CMK (cell line): ENCODE measurements at regions not wholly inside any gene's neighbourhood (a gene's known extent, or its start where the extent isn't known, plus 50 kb on each side); places are given as distances from the start of the nearest gene placed in this dataset.

ENCODE experiments used
- DNase-seq: peaks from one replicate; pipeline ENCODE4 v3.0.0-alpha.2; 2010; ENCODE audit warnings: low read depth

GRCh38 chr5:88967633-88968585 lies 84.9 kb upstream of the MEF2C start:
- DNase-seq = no peak

- no peak for DNase-seq
Observed at GRCh38 chr5:88964831-88965230, 81.8 kb upstream of the MEF2C start.

DNA sequence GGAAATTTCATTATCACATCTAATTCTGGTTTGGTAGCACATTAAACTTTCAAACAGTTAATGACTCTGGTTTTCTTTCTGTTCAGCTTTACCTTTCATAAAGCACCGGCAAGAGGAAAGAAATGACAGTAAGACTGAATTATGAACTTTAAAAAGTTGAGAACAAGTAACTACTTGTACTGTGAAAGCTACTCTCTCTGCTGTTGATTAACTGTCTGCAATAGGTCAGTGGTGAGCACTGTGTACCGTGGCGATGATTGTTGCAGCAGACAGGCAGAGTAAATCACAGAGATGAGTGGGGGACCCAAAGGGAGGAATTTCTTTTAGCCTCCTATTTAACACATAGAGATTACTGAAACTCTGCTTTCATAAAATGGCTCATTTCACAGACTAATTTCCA lies 74.0 kb upstream of the MEF2C start:
- no peak for DNase-seq

DNA sequence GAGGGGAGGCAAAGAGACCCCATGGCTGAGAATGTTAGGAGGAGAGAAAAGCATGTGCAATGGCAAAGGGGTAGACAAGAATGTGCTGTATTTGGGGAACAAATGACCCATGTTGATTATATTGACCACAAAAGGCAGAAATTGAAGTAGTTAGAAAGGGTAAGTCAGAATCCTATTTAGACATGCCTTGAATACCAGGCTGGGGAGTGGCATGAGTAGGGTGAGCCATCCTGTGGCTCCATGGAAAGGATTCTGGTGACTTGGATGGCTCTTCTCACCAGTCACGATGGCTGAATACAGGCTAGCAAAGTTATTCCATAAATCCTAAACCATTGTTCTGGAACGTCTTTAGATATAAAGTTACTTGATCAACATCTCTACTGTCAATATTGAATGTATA lies 73.4 kb upstream of the MEF2C start:
- DNase-seq = no peak

DNA sequence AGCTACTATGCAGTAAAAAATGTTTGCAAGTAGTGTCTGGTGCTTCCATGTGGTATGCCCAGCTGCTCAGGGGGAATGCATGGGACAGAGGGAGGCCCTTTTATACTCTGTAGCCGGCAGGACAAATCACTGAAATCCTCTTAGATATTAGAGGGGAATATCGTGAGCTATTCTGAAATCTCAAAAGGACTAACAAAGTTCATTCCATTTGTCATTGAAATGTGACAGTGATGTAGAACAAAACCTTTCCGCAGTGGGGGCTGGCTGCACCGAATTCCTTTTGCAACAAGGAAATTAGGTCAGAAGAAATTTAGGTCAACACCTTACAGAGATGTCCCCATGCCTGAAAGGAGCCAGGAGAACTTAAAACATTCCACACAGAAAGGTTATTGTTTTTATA lies 72.4 kb upstream of the MEF2C start:
- DNase-seq = no peak

GRCh38 chr5:88954511-88954910 lies 71.5 kb upstream of the MEF2C start:
- DNase-seq = no peak

GRCh38 chr5:88952996-88953643 lies 70.1 kb upstream of the MEF2C start:
- no peak for DNase-seq

DNA sequence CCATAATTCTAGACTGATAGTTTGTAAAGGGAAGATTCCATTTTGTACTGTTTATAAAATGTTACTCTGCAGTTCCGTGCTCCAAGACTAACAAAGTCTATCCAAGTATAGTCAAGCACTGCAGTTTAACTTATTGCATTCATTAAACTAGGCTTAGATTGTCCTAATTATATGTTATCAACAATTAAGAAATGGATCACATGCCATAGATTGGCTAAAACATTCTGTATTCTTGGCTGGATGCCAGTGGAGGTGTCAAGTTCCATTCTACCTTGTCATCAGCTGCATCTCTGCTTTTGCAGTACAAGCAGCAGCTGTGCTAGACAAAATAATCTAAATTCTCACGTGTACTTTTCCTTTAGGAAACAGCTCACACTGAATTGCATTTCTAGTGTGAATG lies 69.4 kb upstream of the MEF2C start:
- no peak for DNase-seq

DNA sequence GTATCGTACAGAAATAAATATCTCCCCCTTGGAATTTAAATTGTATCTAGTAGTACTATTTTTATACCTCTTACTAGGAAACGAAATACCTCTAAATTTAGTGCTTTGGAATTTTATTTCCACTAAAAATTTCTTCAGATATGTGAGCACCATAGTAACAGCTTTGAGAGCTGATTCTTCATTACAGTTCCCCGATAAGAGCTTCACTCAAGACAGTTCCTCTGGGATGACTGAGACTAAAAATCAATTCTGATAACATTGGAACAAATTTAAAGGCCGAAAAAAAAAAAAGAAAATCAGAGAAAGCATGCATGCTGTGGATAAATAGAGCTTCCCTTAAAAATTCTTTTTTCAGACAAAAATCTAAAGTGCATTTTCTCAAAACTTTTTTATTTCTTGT lies 68.5 kb upstream of the MEF2C start:
- no peak for DNase-seq

- no peak for DNase-seq
Observed at GRCh38 chr5:88948746-88949600, 66.0 kb upstream of the MEF2C start.

DNA sequence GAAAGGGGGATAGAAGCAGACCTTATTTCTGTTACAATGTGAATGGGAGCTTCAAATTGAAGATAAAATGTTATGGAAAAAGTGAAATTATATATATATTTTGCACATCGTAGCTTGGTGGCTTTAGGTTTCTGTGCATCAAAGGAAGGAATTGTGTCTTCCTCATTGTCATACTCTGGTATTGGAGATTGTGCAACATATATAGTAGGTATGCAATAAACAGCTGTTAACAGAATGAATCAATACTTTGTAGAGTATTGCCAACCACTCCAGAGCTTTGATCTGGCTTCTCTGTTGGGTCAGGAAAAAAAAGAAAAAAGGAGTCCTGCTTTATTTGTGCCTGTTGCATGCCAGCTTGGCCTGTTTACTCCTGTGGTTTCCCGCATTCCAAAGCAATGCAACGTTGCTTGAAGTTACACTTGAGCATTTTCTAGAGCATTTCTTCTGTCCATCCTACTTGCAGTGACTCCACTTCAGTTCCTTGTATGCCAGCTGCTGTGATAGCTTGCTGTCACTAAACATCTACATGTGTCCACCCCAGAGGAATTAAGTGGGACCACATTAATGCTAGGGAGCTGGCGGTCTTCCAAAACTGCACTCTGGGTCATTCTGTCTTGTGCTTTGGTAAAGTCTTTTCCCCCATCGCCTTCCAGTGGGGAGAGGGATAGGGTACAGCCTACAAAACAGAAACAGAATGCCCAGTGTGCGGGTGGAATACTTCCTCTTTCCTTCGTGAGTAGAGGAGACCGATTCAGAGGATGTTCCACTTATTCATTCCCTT lies 62.0 kb upstream of the MEF2C start:
- DNase-seq = no peak

GRCh38 chr5:88941581-88941980 lies 58.6 kb upstream of the MEF2C start:
- DNase-seq = no peak

GRCh38 chr5:88940713-88941112 lies 57.7 kb upstream of the MEF2C start:
- DNase-seq = no peak

DNA sequence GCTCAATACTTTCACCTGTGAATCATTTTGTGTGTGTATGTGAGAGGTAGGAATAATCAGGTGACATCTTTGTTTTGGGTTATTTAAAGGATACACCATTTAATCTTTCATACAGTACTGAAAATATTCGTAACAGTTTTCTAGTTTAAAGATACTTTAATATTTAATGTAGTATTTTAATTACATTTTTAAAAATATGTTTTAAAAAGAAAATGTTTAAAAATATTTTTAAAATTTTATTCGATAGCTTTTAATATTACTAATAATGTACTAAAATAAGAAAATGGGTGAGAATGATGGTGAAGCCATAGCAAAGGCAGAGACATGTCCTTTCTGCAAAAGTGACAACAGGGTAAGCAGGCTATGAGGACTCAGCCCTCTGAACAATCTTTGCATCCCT lies 56.3 kb upstream of the MEF2C start:
- DNase-seq = no peak

DNA sequence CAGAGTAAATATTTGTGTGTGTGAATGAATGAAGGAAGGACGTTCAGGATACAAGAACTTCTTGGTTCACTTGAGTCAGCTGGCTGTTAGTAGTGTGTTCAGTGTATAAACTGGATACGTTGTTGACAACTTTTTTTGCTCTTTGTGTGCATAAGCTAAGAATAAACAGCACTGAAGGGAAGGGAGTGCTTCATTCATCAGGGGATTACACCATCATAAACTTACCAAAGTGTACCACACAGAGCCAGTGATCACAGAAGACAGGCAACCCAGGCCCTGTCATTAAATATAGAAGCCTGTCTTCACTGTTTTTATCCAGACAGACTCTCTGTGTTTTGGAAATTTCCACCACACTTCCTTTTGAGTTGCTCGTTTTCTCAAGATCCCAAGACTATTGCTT lies 55.5 kb upstream of the MEF2C start:
- no peak for DNase-seq

DNA sequence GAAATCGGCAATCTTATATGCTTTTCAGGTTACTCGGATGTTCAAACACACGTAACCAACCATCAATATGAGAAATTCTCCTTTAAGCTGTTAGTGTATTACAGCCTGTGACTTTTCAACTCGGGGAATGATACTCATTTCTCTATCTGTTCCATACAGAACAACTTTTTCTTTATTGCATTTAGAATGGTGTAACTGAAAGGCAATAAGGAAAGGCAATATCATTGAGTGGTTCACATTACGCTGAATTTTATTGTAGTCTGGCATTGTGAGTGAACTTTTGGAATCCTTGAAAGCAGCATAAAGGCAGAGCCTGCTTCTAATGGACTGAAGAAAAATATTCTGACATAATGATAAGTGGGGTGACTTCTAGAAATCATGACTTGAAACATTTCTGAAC lies 54.4 kb upstream of the MEF2C start:
- DNase-seq = no peak

DNA sequence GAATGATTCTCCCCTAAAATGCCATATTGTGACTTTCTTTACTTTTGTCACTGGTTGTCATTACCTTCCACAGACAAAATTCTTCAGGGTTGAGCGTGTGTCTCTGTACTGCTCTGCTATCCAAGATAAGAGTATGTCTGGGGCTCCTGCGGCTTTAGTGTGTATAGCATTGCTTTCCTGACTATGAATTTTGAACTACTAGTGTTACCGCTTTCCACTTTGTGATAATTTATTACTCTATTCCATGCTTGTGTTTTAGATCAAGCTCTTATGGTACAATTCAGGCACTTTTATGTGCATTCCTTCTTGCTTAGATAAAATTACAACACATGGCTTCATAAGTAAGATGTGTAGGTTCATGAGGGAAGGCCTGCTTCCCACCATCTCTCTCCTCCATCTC lies 51.5 kb upstream of the MEF2C start:
- DNase-seq = no peak
